WTC11 (cell line): ENCODE measurements at regions not wholly inside any gene's neighbourhood (a gene's known extent, or its start where the extent isn't known, plus 50 kb on each side); places are given as distances from the start of the nearest gene placed in this dataset.

Experiments
- FOXJ3 ChIP-seq: sonication (generic); formaldehyde crosslinking; IDR thresholded peaks from 2 replicates; pipeline ENCODE4 v1.9.0; 2021; ENCODE audit warnings: missing genetic modification reagents, mild to moderate bottlenecking, borderline replicate concordance
- NR3C1 ChIP-seq: sonication (generic); formaldehyde crosslinking; conservative IDR thresholded peaks from 2 replicates; pipeline ENCODE4 v1.8.1; 2023; ENCODE audit warnings: low read depth, mild to moderate bottlenecking, missing genetic modification reagents
- RORB ChIP-seq: fragments of 250-450 bp; sonication (Bioruptor Pico); IDR thresholded peaks from 2 replicates; pipeline ENCODE4 v1.9.0; 2021; ENCODE audit warnings: mild to moderate bottlenecking
- TF ChIP-seq, protein P1 (sequence below): fragments of 200-600 bp; IDR thresholded peaks from 2 replicates; pipeline ENCODE4 v1.8.0; 2022; ENCODE audit warnings: antibody characterized with exemption
- TF ChIP-seq, protein P2 (sequence below): sonication (generic); formaldehyde crosslinking; IDR thresholded peaks from 2 replicates; pipeline ENCODE4 v1.8.1; 2022; ENCODE audit warnings: missing genetic modification reagents, borderline replicate concordance
- TF ChIP-seq, protein P3 (sequence below): sonication (generic); formaldehyde crosslinking; IDR thresholded peaks from 2 replicates; pipeline ENCODE4 v1.8.1; 2023; ENCODE audit warnings: mild to moderate bottlenecking, missing genetic modification reagents, moderate library complexity
- TF ChIP-seq, protein P4 (sequence below): sonication (generic); formaldehyde crosslinking; IDR thresholded peaks from 2 replicates; pipeline ENCODE4 v1.8.1; 2022; ENCODE audit warnings: low read depth, missing genetic modification reagents, borderline replicate concordance

DNA sequence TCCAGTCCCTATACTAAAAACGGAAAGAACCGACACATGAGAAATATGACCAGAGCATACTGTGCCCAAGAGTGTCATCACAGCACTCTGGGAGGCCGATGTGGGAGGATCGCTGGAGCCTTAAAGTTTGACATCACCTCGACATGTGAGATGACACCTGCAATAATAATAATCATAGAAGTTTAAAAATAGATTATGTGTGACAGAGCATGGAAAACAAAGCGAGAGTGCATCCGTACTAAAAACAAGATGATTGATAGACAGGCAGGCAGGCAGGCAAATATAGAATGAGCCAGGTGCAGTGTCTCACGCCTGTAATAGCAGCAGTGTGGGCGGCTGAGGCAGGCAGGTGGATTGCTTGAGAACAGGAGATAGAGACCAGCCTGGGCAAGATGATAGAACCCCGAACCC, 114.8 kb upstream of the ANKRD30BL start:
- TF ChIP-seq, protein P1, sequence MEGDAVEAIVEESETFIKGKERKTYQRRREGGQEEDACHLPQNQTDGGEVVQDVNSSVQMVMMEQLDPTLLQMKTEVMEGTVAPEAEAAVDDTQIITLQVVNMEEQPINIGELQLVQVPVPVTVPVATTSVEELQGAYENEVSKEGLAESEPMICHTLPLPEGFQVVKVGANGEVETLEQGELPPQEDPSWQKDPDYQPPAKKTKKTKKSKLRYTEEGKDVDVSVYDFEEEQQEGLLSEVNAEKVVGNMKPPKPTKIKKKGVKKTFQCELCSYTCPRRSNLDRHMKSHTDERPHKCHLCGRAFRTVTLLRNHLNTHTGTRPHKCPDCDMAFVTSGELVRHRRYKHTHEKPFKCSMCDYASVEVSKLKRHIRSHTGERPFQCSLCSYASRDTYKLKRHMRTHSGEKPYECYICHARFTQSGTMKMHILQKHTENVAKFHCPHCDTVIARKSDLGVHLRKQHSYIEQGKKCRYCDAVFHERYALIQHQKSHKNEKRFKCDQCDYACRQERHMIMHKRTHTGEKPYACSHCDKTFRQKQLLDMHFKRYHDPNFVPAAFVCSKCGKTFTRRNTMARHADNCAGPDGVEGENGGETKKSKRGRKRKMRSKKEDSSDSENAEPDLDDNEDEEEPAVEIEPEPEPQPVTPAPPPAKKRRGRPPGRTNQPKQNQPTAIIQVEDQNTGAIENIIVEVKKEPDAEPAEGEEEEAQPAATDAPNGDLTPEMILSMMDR = no peak
- TF ChIP-seq, protein P2, sequence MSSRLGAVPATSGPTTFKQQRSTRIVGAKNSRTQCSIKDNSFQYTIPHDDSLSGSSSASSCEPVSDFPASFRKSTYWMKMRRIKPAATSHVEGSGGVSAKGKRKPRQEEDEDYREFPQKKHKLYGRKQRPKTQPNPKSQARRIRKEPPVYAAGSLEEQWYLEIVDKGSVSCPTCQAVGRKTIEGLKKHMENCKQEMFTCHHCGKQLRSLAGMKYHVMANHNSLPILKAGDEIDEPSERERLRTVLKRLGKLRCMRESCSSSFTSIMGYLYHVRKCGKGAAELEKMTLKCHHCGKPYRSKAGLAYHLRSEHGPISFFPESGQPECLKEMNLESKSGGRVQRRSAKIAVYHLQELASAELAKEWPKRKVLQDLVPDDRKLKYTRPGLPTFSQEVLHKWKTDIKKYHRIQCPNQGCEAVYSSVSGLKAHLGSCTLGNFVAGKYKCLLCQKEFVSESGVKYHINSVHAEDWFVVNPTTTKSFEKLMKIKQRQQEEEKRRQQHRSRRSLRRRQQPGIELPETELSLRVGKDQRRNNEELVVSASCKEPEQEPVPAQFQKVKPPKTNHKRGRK = no peak
- TF ChIP-seq, protein P3, sequence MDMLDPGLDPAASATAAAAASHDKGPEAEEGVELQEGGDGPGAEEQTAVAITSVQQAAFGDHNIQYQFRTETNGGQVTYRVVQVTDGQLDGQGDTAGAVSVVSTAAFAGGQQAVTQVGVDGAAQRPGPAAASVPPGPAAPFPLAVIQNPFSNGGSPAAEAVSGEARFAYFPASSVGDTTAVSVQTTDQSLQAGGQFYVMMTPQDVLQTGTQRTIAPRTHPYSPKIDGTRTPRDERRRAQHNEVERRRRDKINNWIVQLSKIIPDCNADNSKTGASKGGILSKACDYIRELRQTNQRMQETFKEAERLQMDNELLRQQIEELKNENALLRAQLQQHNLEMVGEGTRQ (CRISPR knock-in tag) = no peak
- TF ChIP-seq NR3C1 (CRISPR knock-in tag) = no peak
- no peak for TF ChIP-seq RORB (CRISPR knock-in tag)
- TF ChIP-seq, protein P4, sequence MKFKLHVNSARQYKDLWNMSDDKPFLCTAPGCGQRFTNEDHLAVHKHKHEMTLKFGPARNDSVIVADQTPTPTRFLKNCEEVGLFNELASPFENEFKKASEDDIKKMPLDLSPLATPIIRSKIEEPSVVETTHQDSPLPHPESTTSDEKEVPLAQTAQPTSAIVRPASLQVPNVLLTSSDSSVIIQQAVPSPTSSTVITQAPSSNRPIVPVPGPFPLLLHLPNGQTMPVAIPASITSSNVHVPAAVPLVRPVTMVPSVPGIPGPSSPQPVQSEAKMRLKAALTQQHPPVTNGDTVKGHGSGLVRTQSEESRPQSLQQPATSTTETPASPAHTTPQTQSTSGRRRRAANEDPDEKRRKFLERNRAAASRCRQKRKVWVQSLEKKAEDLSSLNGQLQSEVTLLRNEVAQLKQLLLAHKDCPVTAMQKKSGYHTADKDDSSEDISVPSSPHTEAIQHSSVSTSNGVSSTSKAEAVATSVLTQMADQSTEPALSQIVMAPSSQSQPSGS = no peak
- no peak for TF ChIP-seq FOXJ3 (CRISPR knock-in tag)
